Smooth muscle cell of the brain vasculature (primary cell): ENCODE measurements at regions not wholly inside any gene's neighbourhood (a gene's known extent, or its start where the extent isn't known, plus 50 kb on each side); places are given as distances from the start of the nearest gene placed in this dataset.

Experiments used
- DNase-seq: peaks from one replicate; pipeline ENCODE4 v3.0.0-alpha.2; 2012; ENCODE audit warnings: low read depth, low spot score

DNA sequence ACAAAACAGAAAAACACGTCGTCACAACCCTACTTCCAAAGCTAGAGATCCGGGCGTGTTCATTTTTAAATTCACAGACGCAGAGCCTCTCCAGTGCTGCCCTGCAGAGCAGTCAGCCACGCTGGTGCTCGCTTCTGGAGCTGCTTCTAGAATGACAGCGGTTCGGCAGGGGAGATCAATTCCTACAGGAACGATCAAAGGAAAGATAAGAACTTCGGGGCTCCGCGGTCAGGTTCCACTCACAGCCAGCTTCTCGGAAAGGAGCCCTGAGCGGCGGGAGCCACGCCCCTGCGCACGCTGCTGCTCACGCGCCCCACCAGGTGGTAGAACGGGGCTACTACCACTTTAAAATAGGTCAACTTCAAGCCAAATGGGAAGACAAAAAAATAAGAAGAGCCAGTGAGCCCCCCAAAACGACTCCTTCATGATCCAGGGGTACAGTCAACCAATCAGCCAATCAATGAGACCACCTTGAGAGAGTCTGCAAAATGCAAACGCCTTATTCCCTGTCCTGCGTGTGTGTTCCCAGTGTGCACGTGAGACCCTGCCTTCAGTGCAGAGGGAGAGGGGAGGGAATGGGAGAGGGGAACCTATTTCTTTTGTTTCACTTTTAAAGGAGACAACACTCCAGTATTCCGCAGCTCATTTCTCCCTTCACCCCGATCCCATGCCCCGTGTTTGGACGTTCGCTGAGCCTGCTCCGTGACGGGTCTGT lies 209.7 kb downstream of the RBFOX3 start:
- no peak for DNase-seq

DNA sequence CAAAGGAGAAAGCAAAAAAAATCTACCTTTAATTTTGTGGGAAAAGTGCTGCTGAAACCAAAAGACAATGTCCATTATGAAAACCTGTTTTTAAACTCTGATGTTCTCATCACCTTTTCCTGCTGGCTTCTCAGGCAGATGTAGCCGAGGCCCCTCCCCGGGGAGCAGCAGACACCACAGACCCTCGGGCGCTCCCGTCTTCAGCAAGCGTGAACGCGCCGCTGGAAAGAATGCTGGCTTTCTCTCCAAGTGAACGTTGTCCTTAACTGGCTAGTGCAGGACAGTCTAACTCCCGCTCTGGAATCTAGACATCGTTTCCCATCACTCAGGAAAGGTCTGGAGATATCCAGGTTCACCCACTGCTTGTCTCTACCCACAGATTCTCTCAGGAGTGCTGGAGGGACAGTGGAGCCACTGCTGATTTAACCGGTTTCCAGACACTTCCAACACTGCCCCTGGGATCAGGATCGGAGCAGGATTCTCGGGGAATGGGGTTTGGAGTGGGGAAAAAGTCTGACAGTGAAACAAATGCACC lies 211.2 kb downstream of the RBFOX3 start:
- no peak for DNase-seq

DNA sequence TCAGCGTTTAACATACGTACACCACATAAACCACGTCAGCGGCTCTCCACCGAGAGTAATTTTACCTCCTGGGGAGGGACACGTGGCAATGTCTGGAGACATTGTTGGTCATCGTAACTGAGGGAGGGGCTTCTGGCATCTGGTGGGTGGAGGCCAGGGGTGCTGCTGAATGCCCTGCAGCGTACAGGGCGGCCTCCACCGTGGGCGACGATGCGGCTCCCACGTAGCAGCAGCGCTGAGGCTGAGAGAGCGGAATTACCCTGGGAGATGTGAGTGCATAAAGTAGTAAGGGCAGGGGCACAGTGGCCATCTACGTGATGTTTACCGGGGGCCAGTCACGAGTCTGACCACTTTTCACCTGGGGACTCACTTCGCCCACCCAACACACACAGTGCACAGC lies 212.4 kb downstream of the RBFOX3 start:
- DNase-seq, result no peak

DNA sequence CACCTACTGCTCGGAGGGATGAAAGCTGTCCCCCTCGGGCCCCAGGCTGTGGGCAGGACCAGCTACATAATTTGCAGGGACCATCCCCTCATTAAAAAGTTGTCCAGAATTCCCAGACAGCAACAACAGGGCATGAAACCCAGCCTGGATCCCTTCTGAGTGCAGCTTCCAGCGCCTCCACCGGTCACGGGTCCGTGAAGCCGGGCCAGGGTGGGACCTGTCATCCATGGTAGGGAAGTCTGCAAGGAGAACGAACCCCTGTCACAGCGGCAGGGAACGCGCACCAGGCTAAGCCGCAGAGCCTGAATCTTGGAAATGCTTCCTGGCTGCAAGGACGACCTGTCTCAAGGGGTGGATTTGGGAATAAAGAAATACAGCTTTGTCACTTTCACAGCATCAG lies 214.2 kb downstream of the RBFOX3 start:
- DNase-seq, result no peak

DNA sequence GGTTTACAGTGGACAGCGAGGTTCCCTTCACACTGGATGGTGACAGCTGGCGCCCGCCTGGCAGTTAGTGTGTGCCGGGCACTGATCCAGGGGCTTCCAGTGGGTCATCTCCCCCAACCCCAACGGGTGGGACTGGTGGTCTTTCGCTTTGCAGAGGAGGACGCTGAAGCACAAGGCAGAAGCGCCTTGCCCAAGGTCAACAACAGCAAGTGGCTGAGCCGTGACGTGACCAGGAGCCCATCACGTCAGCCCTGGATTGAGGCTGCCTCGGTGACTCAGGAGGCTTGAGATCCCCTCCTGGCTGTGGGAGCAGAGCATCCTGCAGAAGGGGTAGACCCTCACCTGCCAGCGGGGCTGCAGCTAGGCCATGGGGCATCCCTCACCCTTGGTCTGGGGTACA lies 215.3 kb downstream of the RBFOX3 start:
- no peak for DNase-seq

DNA sequence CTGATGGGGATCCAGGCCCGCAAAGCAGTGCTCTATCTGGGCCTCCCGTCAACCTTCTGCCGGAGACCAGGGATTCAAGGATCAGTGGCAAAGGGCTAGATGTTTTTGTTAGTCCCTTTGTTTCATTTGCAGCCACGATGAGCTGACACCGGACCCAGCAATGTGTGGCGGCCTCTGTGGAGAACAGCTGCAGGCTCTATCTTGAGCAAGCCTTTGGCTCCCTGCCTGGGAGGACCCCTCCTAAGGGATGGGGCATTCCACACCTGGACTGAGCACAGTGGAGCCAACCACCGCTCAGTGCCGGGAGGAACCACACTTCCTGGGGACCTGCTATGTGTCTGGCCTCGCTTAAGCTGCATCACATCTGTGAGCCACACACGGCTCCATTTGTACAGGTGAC lies 215.8 kb downstream of the RBFOX3 start:
- DNase-seq, result no peak

DNA sequence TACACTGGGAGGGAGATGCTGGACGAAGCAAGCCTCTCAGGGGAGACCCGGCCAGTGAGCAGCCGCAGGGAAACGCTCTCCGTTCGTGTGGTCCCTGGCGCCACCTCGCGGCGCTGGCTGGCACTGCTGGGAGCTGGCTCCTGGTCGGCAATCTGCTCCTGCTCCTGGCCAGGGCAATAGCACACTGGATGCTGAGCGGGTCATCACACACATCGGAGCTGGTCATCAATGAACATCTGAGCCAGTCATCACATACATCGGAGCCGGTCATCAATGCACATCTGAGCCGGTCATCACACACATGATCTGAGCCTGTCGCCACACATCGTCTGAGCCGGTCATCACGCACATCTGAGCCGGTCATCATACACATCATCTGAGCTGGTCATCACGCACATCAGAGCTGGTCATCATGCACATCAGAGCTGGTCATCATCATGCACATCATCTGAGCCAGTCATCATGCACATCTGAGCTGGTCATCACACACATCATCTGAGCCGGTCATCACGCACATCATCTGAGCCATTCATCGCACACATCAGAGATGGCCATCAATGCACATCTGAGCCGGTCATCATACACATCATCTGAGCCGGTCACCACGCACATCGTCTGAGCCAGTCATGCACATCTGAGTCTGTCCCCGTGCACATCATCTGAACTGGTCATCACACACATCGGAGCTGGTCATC lies 217.3 kb downstream of the RBFOX3 start:
- DNase-seq, result no peak

DNA sequence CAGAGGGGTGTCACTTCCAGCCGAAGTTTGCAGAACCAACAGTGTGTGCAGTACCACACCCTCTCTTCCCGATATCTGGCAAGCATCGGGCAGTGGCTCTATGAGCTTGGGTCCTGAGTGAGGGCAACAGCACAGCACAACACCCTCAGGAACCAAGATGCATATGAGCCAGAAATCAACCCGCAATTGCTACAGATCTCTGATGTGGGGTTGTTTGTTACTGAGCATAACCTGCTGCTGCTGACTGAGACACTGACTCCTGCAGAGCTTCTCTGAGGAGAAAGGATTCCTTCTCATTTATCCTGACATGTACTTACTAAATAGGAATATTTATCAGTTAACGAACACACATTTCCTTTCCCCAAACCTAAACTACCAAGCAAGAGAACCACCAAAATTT lies 218.3 kb downstream of the RBFOX3 start:
- no peak for DNase-seq

DNA sequence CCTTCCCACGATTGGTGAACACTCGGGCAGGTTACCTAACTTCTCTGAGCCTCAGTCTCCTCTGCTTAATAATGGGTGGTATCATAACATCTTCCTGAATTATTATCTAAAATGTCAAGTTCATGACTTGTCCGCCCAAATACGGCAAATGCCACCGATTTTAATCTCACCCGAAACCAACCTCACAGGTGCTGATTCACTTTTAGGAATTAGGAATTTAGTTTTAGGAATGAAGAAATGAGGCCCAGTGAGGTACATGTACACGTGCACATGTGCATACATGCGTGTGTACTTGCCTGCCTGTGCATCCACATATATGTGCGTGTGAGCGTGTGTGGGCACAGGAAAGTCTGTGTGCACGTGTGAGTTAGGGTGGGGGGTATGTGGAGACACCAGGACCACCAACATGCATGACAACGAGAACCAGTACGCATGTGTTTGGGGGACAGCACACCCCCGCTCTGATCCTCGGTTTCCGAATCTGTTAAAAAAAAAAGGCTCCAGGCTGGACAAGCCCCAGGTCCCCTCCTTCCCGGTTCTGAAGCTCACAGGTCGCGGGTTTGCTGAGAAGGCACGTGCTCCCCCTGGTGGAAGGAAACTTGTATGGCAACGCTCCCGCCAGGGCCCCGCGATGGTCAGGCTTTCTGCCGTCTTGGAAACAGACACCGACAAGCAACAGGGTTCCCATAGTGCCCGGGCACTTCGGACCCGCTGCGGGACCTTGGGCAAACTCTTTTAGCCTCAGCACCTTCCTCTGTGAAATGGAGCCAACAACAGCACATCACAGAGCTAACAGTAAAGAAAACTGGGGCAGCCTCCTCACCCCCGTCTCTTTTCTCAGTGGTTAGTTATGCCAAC lies 219.2 kb downstream of the RBFOX3 start:
- DNase-seq, result peak; percentile 26

DNA sequence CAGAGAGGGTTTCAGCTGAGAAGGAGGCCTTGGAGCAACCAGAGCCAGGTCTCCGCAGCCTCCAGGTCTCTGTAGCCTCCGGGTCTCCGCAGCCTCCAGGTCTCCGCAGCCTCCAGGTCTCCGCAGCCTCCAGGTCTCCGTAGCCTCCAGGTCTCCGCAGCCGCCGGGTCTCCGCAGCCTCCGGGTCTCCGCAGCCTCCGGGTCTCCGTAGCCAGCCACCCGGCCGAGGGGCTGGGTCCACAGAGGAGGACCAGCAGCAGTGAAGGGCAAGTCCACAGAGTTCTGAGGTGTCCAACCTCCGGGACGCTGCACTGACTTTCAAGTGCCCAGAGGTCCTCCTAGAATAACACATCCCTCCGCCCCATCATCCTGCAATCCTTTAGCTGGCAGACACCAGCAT lies 221.0 kb downstream of the RBFOX3 start:
- no peak for DNase-seq

DNA sequence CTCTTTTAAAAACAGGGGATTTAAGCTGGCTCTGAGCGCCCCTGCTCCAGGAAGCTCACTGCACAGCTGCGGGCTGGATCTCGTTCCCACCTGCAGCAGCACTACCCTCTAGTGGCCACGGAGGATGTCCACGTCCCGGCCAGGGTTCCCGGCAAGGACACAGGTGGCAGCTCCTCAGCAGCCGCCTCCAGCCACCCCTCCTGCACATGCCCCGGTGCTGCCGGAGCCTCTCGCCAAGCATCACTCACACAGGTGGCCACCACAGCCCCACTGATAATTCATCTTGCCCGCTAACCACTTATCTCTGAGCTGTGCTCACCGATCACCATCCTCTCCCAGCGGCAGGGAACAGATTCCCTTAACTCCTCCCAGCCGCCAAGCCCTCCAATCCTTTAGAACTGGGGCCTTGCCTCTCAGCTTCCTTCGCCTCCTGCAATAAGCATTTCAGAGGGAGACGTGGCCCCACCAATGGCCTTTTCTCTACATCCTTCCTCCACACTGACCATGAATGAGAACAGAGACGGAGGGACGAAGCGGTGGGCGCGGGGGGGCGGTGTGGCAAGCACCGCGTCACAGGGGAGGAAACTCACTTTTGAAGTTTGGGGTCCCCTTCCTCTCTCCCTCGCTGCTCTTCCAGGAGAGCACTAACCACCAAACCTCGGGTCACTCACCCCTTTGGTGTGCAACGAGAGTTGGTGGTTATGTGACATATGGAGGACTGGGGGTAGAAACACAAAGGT lies 222.1 kb downstream of the RBFOX3 start:
- DNase-seq, result no peak

DNA sequence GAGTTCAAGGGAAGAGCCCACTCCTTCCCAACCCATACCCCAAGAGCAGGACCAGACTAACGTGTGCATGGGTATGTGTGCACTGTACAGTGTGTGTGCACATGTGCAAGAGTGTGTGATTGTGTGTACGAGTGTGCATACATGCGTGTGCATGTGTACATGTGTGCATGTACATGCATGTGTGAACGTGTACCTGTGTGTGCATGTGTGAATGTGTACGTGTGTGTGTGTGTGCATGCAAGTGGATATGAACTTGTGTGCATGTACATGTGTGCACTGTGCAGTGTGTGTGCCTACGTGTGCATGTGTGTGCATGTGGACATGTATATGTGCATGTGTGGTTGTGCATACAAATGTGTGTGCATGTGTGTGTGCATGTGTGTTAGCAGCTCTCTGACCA lies 223.1 kb downstream of the RBFOX3 start:
- no peak for DNase-seq

DNA sequence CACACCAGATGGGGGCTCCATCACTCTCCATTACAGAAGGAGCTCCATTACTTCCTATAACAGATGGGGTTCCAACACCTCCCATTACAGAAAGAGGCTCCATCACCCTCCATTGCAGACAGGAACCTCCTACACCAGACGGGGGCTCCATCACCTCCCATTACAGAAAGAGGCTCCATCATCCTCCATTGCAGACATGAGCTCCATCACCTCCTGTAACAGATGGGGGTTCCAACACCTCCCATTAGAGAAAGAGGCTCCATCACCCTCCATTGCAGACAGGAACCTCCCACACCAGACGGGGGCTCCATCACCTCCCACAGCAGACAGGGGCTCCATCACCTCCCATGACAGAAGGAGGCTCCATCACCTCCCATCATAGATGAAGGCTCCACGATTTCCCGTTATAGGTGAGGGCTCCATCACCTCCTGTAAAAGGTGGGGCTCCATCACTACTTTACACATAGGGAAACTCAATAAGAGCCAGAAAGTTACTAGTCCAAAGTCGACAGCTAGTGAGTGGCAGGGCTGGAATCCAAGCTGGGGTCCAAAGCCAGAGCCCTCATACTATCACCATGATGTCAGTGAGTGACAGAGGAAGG lies 224.8 kb downstream of the RBFOX3 start:
- no peak for DNase-seq

DNA sequence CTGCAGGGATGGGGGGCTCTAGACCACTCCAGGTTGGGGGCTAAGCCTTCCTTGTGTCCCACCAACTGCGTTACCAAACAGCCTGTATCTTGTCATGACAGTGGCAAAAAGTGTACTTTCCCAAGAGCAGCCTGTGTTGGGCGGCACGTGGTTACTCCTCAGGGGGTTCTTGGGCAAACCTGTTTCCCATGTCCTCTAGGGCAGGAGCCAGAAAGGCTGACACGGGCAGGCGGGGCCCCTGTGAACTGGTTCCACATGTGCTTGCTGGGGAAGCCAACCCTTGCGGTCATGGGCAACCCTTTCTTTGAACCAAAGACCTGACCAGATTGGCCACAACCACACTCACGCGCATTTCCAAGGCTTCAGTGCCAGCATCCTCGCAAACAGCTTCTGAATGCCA lies 228.5 kb downstream of the RBFOX3 start:
- DNase-seq, result no peak

DNA sequence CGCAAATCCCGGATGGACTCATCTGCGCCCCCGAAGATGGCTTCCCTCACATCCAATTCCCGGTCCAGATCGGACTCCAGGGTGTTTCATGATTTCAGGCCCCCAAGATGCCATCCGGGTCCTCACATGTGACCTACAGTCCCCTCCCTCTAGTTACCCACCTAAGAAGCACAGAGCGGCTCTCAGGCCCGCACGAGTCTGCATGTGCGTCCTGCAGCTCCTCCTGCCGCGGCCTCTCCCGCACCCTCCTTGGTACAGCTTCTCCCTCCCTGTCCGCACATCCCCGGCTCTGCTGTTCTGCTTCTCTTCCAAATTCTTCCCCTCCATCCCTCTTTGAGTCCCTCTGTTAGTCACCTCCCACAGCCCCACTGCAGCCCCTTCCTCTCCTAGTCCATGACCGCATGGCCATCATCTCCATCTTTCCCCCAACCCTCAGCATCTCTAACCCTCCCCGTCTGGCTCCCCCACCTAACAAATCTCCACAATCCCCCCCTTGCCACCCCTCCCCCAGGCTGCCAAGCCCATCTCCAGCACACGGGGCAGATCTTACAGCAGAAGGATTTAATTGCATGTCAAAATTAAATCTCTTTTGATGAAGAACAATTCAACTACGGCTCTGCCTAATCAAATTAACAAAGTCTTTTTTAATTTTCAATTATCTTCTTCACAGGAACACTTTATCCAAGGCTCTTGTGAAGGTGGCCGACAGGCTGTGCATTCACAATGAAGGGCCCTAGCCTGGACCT lies 231.0 kb downstream of the RBFOX3 start:
- no peak for DNase-seq

DNA sequence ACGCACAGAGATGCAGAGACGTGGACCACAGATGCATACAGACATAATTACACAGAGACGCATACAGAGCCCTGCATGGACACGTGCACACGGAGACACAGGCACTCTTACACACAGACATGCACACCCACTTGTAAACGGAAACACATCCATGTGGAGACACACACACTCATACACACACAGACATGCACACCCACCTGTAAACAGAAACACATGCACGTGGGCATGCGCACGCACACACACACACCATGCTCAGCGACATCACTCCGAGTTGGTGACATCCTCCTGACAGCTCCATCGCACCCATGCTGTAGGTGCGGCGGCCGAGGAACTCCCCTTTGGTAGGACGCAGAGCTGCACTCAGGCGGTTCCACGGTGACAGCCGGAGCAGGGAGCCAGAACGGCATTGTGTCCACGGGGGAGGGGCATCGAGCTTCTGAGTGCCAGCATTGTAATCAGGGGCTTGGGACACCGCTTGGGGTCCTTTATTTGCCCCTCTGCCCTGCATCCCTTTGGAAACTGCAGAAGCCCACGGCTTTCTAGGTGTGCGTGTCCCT lies 233.5 kb downstream of the RBFOX3 start:
- DNase-seq, result no peak

DNA sequence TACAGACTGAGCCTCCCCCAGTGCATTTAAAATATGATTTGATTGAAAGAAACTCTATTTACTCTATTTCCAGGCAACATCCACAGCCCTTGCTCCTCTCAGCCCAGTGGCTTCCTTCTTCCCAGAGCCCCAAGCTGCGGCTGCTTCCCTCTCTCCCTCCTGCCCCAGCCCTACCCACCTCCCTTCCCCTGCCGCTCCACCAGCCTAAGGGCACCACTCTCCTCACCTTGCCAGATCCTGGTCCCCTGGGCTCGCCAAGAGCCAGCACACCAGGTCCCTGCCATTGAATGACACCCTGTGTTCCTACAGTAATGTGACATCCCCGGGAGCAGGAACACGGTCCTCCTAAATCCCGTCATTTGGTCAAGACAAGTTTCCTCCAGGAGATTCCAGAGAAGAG lies 236.0 kb downstream of the RBFOX3 start:
- no peak for DNase-seq

DNA sequence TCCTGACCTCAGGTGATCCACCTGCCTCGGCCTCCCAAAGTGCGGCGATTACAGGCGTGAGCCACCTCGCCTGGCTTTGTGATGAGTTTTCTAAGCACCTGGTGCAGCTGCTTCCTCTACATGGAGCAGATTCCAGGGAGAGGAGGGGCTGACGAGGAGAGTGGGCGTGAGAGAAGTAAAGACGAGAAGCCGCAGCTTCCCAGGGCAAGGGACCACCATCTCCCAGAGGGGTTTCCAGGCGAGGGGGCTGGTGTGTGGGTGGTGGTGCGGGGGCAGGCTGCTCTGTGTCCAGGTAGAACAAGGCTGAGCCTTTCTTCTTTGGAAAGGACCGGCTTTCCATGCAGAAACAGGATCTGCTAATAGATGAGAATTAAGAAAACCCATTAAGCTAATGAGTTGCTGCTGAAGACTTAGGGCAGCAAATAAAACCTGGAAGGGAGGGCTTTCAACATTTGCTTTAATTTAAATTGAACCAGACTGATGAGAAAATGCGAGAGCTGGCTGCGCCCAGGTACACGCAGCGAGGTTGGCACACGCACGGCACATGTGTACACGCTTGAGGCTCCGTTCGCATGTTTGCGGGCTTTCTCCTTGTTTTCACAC lies 236.7 kb downstream of the RBFOX3 start:
- no peak for DNase-seq

DNA sequence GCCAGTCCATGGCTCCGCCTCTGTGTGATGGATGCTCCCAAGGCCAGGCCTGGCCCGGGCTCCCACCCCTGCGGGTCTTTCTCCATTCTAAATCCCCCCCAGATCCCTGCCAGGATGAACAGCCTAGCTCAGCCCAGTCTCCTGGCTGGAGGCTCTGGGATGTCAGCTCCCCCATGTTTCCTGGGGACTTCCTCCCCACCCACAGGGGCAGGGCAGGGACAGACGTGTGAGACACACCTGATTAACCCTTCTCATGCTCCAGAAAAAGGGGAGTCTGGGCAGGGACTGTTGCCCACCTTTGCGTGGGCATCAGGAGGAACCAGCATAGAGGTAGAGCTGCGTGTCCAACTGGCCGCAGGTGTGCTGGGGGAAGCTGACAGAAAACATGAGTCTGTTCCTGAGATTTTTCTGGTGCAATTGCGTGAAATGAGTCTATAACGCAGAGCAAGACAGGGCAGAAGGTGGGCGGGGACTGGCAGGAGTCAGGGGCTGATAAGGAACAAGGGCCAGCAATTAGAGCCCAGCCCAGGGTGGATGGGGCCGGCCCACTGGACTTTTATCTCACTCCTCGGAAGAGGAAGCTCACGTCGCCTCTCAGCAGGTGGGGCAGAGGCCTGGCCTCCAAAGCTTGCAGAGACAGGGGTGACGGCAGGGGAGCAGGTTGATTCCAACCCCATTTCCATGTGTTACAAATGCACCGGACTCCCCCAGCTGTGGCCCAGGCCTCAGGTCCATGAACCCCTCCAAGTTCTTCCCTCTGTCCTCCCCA lies 238.2 kb downstream of the RBFOX3 start:
- no peak for DNase-seq
